Breast epithelium (tissue), 4 donors: ENCODE measurements at regions not wholly inside any gene's neighbourhood (a gene's known extent, or its start where the extent isn't known, plus 50 kb on each side); places are given as distances from the start of the nearest gene placed in this dataset.

ENCODE experiments used
- DNase-seq, 2 donors: peaks; one replicate each; pipeline ENCODE4 v3.0.0-alpha.2; 2019; ENCODE audit warnings: low spot score in 2 of 2
- H3K27ac ChIP-seq, 2 donors: fragments of 200-600 bp; sonication (generic) in 1 of 2; one replicate each; pipeline ENCODE4 v1.5.1; 2016 to 2019; ENCODE audit warnings: mild to moderate bottlenecking in 1 of 2
- H3K27me3 ChIP-seq, 2 donors: fragments of 200-600 bp; sonication (generic) in 1 of 2; one replicate each; pipeline versions ENCODE4 v1.5.1 to v1.6.0; 2017 to 2019; ENCODE audit warnings: control low read depth in 1 of 2, mild to moderate bottlenecking in 1 of 2
- H3K36me3 ChIP-seq: fragments of 200-600 bp; one replicate; pipeline ENCODE4 v1.5.1; 2019
- H3K4me1 ChIP-seq, 2 donors: fragments of 200-600 bp; sonication (generic); one replicate each; pipeline ENCODE4 v1.5.1; 2016 to 2019; ENCODE audit warnings: control low read depth in 1 of 2
- H3K4me3 ChIP-seq, 3 donors: fragments of 200-600 bp; sonication (generic); 1 replicate in 2 of 3; 2 replicates in 1 of 3; pipeline ENCODE4 v1.5.1; 2016 to 2019; ENCODE audit warnings: mild to moderate bottlenecking in 3 of 3, moderate library complexity in 2 of 3
- H3K9me3 ChIP-seq, 2 donors: fragments of 200-600 bp; sonication (generic) in 1 of 2; one replicate each; pipeline ENCODE4 v1.5.1; 2016 to 2019; ENCODE audit warnings: control low read depth in 1 of 2
- POLR2A ChIP-seq: fragments of 450-650 bp; IDR thresholded peaks from one replicate; pipeline ENCODE4 v1.6.1; 2016; ENCODE audit warnings: antibody characterized with exemption, mild to moderate bottlenecking, moderate library complexity
- POLR2AphosphoS5 ChIP-seq, 3 donors: sonication (generic); formaldehyde crosslinking; IDR thresholded peaks; one replicate each; pipeline ENCODE4 v1.6.1; 2017; ENCODE audit warnings: antibody characterized with exemption in 3 of 3
- intact Hi-C: fragments of 100-400 bp; cut with DNase I; formaldehyde crosslinking; loops from one replicate; pipeline ENCODE4 v1.15.1; 2023; ENCODE audit warnings: low total_unique reads
- TF ChIP-seq, protein P1 (sequence below), 3 donors: fragments of 450-650 bp; IDR thresholded peaks; one replicate each; pipeline ENCODE4 v1.5.1; 2016 to 2017; ENCODE audit warnings: antibody characterized with exemption in 3 of 3, mild to moderate bottlenecking in 3 of 3, moderate library complexity in 3 of 3

DNA sequence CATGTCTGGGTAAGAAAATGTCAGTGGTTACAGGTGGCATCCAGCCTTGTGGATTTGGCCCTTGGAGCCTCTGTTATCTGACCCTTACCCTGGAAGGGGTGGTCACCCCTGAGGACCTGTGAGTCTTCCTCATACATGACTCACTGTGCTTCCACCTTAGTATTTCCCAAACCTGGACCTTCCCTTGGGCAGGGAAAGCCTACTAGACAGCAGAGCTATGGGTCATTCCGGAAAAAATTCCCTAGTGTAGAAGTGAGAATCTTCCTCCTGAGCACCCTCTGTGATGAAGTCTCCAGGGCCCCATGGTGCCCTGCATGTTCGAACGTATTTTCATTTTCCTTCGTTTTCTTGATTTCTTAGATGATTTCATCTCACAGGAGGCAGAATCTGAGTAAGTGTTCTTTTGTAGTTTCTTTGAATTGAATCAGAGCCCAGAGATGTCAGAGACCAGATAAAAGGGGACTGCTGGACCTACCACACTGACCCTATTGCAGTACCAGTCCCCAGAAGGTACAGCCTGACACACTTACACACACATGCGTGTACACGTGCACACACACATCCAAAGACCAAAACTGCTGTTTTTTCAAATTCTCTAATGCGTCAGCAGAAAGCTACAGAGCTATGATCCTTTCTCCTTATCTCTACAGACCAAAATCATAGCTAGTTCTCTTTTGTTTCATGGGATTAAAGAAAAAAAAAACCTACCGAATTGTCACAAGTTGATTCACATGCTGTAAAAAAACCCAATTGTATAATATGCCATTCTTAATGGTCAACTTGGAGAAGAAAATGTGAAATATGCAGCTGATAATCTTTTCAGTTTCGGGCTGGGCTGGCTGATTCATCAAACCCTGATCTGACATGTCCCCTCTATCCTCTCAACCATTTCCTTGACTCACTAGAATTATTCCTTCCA is 50.5 kb upstream of the ARHGEF3 start:
- no peak for TF ChIP-seq POLR2AphosphoS5 (IDR thresholded peaks at IDR 0.05)
- TF ChIP-seq POLR2A = no peak
- TF ChIP-seq, protein P1, sequence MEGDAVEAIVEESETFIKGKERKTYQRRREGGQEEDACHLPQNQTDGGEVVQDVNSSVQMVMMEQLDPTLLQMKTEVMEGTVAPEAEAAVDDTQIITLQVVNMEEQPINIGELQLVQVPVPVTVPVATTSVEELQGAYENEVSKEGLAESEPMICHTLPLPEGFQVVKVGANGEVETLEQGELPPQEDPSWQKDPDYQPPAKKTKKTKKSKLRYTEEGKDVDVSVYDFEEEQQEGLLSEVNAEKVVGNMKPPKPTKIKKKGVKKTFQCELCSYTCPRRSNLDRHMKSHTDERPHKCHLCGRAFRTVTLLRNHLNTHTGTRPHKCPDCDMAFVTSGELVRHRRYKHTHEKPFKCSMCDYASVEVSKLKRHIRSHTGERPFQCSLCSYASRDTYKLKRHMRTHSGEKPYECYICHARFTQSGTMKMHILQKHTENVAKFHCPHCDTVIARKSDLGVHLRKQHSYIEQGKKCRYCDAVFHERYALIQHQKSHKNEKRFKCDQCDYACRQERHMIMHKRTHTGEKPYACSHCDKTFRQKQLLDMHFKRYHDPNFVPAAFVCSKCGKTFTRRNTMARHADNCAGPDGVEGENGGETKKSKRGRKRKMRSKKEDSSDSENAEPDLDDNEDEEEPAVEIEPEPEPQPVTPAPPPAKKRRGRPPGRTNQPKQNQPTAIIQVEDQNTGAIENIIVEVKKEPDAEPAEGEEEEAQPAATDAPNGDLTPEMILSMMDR (IDR thresholded peaks at IDR 0.05) = no peak
- H3K9me3 ChIP-seq = no peaks in the 10 kb centered on the region
- H3K27ac ChIP-seq = no peak overlapping the region
- no peaks in the 10 kb centered on the region for H3K36me3 ChIP-seq
- intact Hi-C loops = no loop called here
- no peak overlapping the region for H3K4me3 ChIP-seq
- H3K4me1 ChIP-seq = no peaks in the 10 kb centered on the region
- no peak for DNase-seq
- H3K27me3 ChIP-seq = no peaks in the 10 kb centered on the region
